ENCODE measurements at regions not wholly inside any gene's neighbourhood (a gene's known extent, or its start where the extent isn't known, plus 50 kb on each side); places are given as distances from the start of the nearest gene placed in this dataset.

GRCh38 chr3:10585945-10586344, 80.6 kb upstream of the ATP2B2 start:
- no peak for ATAC-seq

GRCh38 chr3:10594915-10595314, 89.5 kb upstream of the ATP2B2 start:
- peak; percentile 88 for ATAC-seq

GRCh38 chr3:10596746-10597448, 91.5 kb upstream of the ATP2B2 start:
- no peak for ATAC-seq

GRCh38 chr3:10597733-10598132, 92.3 kb upstream of the ATP2B2 start:
- ATAC-seq: no peak

- no peak for ATAC-seq
Observed at GRCh38 chr3:10599017-10599416, 93.6 kb upstream of the ATP2B2 start.

- ATAC-seq: no peak
Observed at GRCh38 chr3:10599444-10599843, 94.1 kb upstream of the ATP2B2 start.

- ATAC-seq: no peak
Observed at GRCh38 chr3:10600296-10600714, 94.9 kb upstream of the ATP2B2 start.

GRCh38 chr3:10600726-10601125, 95.3 kb upstream of the ATP2B2 start:
- no peak for ATAC-seq

- no peak for ATAC-seq
Observed at GRCh38 chr3:10601151-10601856, 95.9 kb upstream of the ATP2B2 start.

GRCh38 chr3:10601857-10602230, 96.5 kb upstream of the ATP2B2 start:
- ATAC-seq: no peak

GRCh38 chr3:10602271-10602670, 96.9 kb upstream of the ATP2B2 start:
- ATAC-seq: no peak

- peak; percentile 22 for ATAC-seq
Observed at GRCh38 chr3:10602769-10603768, 97.7 kb upstream of the ATP2B2 start.

- ATAC-seq: no peak
Observed at GRCh38 chr3:10609134-10609533, 103.7 kb upstream of the ATP2B2 start.

- ATAC-seq: no peak
Observed at GRCh38 chr3:10614168-10614567, 108.8 kb upstream of the ATP2B2 start.

GRCh38 chr3:10615715-10616114, 110.3 kb upstream of the ATP2B2 start:
- no peak for ATAC-seq

- no peak for ATAC-seq
Observed at GRCh38 chr3:10616321-10616720, 110.9 kb upstream of the ATP2B2 start.

GRCh38 chr3:10619989-10620832, 114.8 kb upstream of the ATP2B2 start:
- no peak for ATAC-seq

- no peak for ATAC-seq
Observed at GRCh38 chr3:10620833-10621082, 115.4 kb upstream of the ATP2B2 start.

- no peak for ATAC-seq
Observed at GRCh38 chr3:10623578-10624275, 118.3 kb upstream of the ATP2B2 start.

GRCh38 chr3:10625323-10625722, 119.9 kb upstream of the ATP2B2 start:
- no peak for ATAC-seq

GRCh38 chr3:10627884-10628572, 122.6 kb upstream of the ATP2B2 start:
- no peak for ATAC-seq

Measured in esophagus mucosa (tissue), 1 donor.